Suprapubic skin (tissue), 3 donors: ENCODE measurements at regions not wholly inside any gene's neighbourhood (a gene's known extent, or its start where the extent isn't known, plus 50 kb on each side); places are given as distances from the start of the nearest gene placed in this dataset.

Experiments used
- POLR2AphosphoS5 ChIP-seq, 3 donors: sonication (generic); formaldehyde crosslinking; IDR thresholded peaks; one replicate each; pipeline ENCODE4 v1.6.1; 2017; ENCODE audit warnings: antibody characterized with exemption in 3 of 3
- TF ChIP-seq, protein P1 (sequence below), 2 donors: fragments of 200-600 bp in 1 of 2; fragments of 450-650 bp in 1 of 2; sonication (generic) in 1 of 2; IDR thresholded peaks; one replicate each; pipeline ENCODE4 v1.5.1; 2016 to 2019; ENCODE audit warnings: antibody characterized with exemption in 2 of 2, mild to moderate bottlenecking in 1 of 2, moderate library complexity in 1 of 2

DNA sequence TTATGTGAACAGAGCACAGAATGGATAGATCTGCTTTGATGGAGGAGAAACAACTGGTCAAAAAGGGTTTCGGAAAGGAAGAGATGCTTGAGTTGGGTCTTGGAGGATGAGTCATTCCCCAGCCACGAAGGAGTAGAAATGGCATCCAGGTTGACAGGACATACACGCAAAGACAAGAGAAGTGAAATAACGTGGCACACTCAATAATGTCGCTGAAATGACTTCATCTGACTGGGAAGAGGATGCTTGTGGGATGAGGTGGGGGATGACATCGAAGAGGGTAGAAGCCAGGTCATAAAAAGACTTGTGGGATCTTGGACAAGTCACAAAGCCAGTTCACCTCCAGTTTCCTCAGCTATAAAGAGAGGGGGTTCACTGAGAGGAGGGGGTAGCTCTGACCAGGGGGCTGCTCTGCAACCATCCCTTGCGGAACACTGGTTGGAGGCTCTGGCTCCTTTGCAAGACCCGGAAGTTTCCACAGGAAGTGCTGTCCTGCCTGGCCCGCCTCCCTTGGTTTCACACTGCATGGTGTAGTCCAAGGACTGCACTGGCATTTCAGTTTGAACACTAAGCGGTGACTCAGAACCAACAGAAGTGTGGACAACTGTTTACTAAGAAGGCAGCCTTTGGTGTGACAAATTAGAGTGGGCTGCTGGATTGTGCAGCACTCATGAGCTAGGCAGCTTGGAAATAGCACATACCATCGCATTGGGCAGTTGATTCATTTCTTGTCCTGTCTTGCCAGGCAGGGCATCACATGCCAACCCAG, 189.9 kb upstream of the ADO start:
- TF ChIP-seq, protein P1, sequence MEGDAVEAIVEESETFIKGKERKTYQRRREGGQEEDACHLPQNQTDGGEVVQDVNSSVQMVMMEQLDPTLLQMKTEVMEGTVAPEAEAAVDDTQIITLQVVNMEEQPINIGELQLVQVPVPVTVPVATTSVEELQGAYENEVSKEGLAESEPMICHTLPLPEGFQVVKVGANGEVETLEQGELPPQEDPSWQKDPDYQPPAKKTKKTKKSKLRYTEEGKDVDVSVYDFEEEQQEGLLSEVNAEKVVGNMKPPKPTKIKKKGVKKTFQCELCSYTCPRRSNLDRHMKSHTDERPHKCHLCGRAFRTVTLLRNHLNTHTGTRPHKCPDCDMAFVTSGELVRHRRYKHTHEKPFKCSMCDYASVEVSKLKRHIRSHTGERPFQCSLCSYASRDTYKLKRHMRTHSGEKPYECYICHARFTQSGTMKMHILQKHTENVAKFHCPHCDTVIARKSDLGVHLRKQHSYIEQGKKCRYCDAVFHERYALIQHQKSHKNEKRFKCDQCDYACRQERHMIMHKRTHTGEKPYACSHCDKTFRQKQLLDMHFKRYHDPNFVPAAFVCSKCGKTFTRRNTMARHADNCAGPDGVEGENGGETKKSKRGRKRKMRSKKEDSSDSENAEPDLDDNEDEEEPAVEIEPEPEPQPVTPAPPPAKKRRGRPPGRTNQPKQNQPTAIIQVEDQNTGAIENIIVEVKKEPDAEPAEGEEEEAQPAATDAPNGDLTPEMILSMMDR (IDR thresholded peaks at IDR 0.05): no peak
- TF ChIP-seq POLR2AphosphoS5 (IDR thresholded peaks at IDR 0.05): no peak
